H1 (cell line): ENCODE measurements at regions not wholly inside any gene's neighbourhood (a gene's known extent, or its start where the extent isn't known, plus 50 kb on each side); places are given as distances from the start of the nearest gene placed in this dataset.

ENCODE experiments used
- CTCF ChIA-PET: fragments of 300-600 bp; sonication (Branson Sonifier 250); formaldehyde crosslinking; loops from one replicate; lab custom pipeline; 2021; ENCODE audit not compliant: partially characterized antibody; lab: Charles Lee
- POLR2A ChIA-PET: fragments of 300-600 bp; sonication (Branson Sonifier 250); formaldehyde crosslinking; loops from one replicate; lab custom pipeline; 2021; ENCODE audit warnings: inconsistent platforms; ENCODE audit not compliant: partially characterized antibody; lab: Charles Lee
- DNase-seq, 2 experiments: peaks; one replicate each; pipeline versions ENCODE4 v3.0.0 to v3.0.0-alpha.2; 2010 to 2022; ENCODE audit warnings: low spot score in 2 of 2, low read depth in 1 of 2, mixed read lengths in 1 of 2
- FAIRE-seq: peaks from 2 replicates; lab custom pipeline; 2011; peaks lifted over from hg19 to GRCh38; lab: Jason Lieb, UNC
- H2AFZ ChIP-seq: 2 replicates; pipeline ENCODE4 v1.8.1; 2012; ENCODE audit warnings: low read length, inconsistent platforms
- H2AK5ac ChIP-seq: 2 replicates; pipeline ENCODE4 v1.6.1; 2013; ENCODE audit warnings: low read depth, low read length
- H2BK120ac ChIP-seq: replicated peaks from 2 replicates; pipeline ENCODE3; 2013; ENCODE audit warnings: low read depth, low read length, inconsistent platforms
- H2BK12ac ChIP-seq: 2 replicates; pipeline ENCODE4 v1.6.1; 2013; ENCODE audit warnings: low read depth, low read length
- H2BK15ac ChIP-seq: 2 replicates; pipeline ENCODE4 v1.6.1; 2013; ENCODE audit warnings: low read length
- H2BK20ac ChIP-seq: 2 replicates; pipeline ENCODE4 v1.6.1; 2013; ENCODE audit warnings: low read length
- H2BK5ac ChIP-seq: 2 replicates; pipeline ENCODE4 v1.6.1; 2013; ENCODE audit warnings: low read depth, low read length
- H3K14ac ChIP-seq: 2 replicates; pipeline ENCODE4 v1.6.1; 2013; ENCODE audit warnings: inconsistent platforms; ENCODE audit not compliant: insufficient read length
- H3K18ac ChIP-seq: 2 replicates; pipeline ENCODE4 v1.6.1; 2013; ENCODE audit warnings: low read length; ENCODE audit errors: extremely low read depth
- H3K23ac ChIP-seq: 2 replicates; pipeline ENCODE4 v1.6.1; 2013; ENCODE audit warnings: inconsistent platforms; ENCODE audit not compliant: insufficient read length
- H3K23me2 ChIP-seq: 2 replicates; pipeline ENCODE4 v1.6.1; 2013; ENCODE audit warnings: low read depth, low read length
- H3K27ac ChIP-seq: 2 replicates; pipeline ENCODE4 v1.6.1; 2011; ENCODE audit warnings: low read depth, low read length, inconsistent platforms
- H3K27me3 ChIP-seq, 4 experiments: replicated peaks in 1 of 4; 1 replicate in 1 of 4; 2 replicates in 3 of 4; pipeline versions ENCODE4 v1.6.1 to v1.8.1; 2011 to 2013; ENCODE audit warnings: low read length in 3 of 4, mild to moderate bottlenecking in 3 of 4, inconsistent platforms in 2 of 4, mixed read lengths in 2 of 4, moderate library complexity in 1 of 4; ENCODE audit not compliant: control insufficient read depth in 3 of 4, insufficient read depth in 3 of 4; ENCODE audit errors: extremely low read depth in 1 of 4
- H3K36me3 ChIP-seq, 4 experiments: 2 replicates each; pipeline versions ENCODE4 v1.6.1 to v1.8.1; 2011 to 2013; ENCODE audit warnings: mild to moderate bottlenecking in 4 of 4, low read length in 3 of 4, moderate library complexity in 2 of 4, control low read depth in 1 of 4, inconsistent platforms in 1 of 4; ENCODE audit not compliant: insufficient read depth in 4 of 4, control insufficient read depth in 2 of 4
- H3K4ac ChIP-seq: replicated peaks from 2 replicates; pipeline ENCODE3; 2013; ENCODE audit warnings: low read length, low read depth, mixed read lengths, inconsistent platforms; ENCODE audit not compliant: insufficient read length
- H3K4me1 ChIP-seq, 4 experiments: replicated peaks in 1 of 4; 1 replicate in 1 of 4; 2 replicates in 3 of 4; pipeline versions ENCODE4 v1.6.1 to v1.8.1; 2011 to 2013; ENCODE audit warnings: low read length in 3 of 4, inconsistent platforms in 2 of 4, mixed read lengths in 1 of 4; ENCODE audit not compliant: insufficient read depth in 4 of 4, control insufficient read depth in 3 of 4
- H3K4me2 ChIP-seq, 2 experiments: 2 replicates each; pipeline versions ENCODE4 v1.6.1 to v1.8.1; 2011 to 2013; ENCODE audit warnings: low read depth in 2 of 2, low read length in 2 of 2, control low read depth in 1 of 2, inconsistent platforms in 1 of 2, mild to moderate bottlenecking in 1 of 2; ENCODE audit not compliant: insufficient read depth in 1 of 2
- H3K4me3 ChIP-seq, 4 experiments: fragments of 200-600, 300-600 bp in 1 of 4; sonication (generic), shearing (Covaris generic), sonication (Bioruptor Twin) in 1 of 4; 2 replicates each; pipeline versions ENCODE4 v1.5.1 to v1.8.1; 2011 to 2016; ENCODE audit warnings: low read length in 4 of 4, low read depth in 3 of 4, control low read depth in 2 of 4, inconsistent platforms in 2 of 4, mild to moderate bottlenecking in 2 of 4, mixed read lengths in 1 of 4, moderate library complexity in 1 of 4; ENCODE audit not compliant: insufficient read depth in 2 of 4; ENCODE audit errors: extremely low read depth in 1 of 4
- H3K56ac ChIP-seq: replicated peaks from 2 replicates; pipeline ENCODE3; 2013; ENCODE audit warnings: low read depth, mild to moderate bottlenecking, mixed read lengths, low read length, inconsistent platforms; ENCODE audit not compliant: insufficient read length
- H3K79me1 ChIP-seq: 2 replicates; pipeline ENCODE4 v1.6.1; 2013; ENCODE audit warnings: low read depth, low read length, control low read depth
- H3K79me2 ChIP-seq, 2 experiments: 2 replicates each; pipeline versions ENCODE4 v1.6.1 to v1.8.1; 2012 to 2013; ENCODE audit warnings: low read length in 2 of 2, mild to moderate bottlenecking in 2 of 2, inconsistent platforms in 1 of 2; ENCODE audit not compliant: insufficient read depth in 2 of 2, control insufficient read depth in 1 of 2
- H3K9ac ChIP-seq, 4 experiments: replicated peaks in 1 of 4; 1 replicate in 1 of 4; 2 replicates in 3 of 4; pipeline versions ENCODE4 v1.6.1 to v1.8.1; 2011 to 2013; ENCODE audit warnings: low read depth in 3 of 4, low read length in 3 of 4, control low read depth in 2 of 4, mild to moderate bottlenecking in 2 of 4, moderate library complexity in 2 of 4, inconsistent platforms in 1 of 4; ENCODE audit errors: extremely low read depth in 1 of 4
- H3K9me3 ChIP-seq, 2 experiments: 2 replicates each; pipeline versions ENCODE4 v1.6.1 to v1.8.1; 2012 to 2013; ENCODE audit warnings: mild to moderate bottlenecking in 2 of 2, moderate library complexity in 2 of 2, control low read depth in 1 of 2, inconsistent platforms in 1 of 2, low read depth in 1 of 2, low read length in 1 of 2, mixed read lengths in 1 of 2; ENCODE audit not compliant: insufficient read depth in 2 of 2
- H4K20me1 ChIP-seq, 2 experiments: replicated peaks in 1 of 2; 2 replicates each; pipeline versions ENCODE3 to v1.8.1; 2011 to 2013; ENCODE audit warnings: inconsistent platforms in 2 of 2, low read length in 2 of 2, mild to moderate bottlenecking in 1 of 2; ENCODE audit not compliant: insufficient read depth in 2 of 2, control insufficient read depth in 1 of 2
- H4K5ac ChIP-seq: 2 replicates; pipeline ENCODE4 v1.6.1; 2013; ENCODE audit warnings: low read length, low read depth, mixed read lengths, inconsistent platforms; ENCODE audit not compliant: insufficient read length
- H4K8ac ChIP-seq: 2 replicates; pipeline ENCODE4 v1.8.0; 2013; ENCODE audit warnings: mild to moderate bottlenecking, moderate library complexity, low read length, inconsistent platforms; ENCODE audit not compliant: insufficient read depth; ENCODE audit errors: extremely low read depth
- H4K91ac ChIP-seq: replicated peaks from 2 replicates; pipeline ENCODE3; 2013; ENCODE audit warnings: low read length, mixed read lengths, inconsistent platforms; ENCODE audit not compliant: insufficient read length
- BCL11A ChIP-seq, 2 experiments: IDR thresholded peaks; one replicate each; pipeline ENCODE4 v1.6.1; 2011; ENCODE audit warnings: low read depth in 2 of 2, low read length in 2 of 2, mild to moderate bottlenecking in 2 of 2
- EZH2 ChIP-seq: fragments of 200-600 bp; sonication (generic); IDR thresholded peaks from 2 replicates; pipeline ENCODE4 v1.7.1; 2012; ENCODE audit warnings: low read depth, mild to moderate bottlenecking, moderate library complexity, low read length, inconsistent platforms; ENCODE audit not compliant: severe bottlenecking
- HDAC2 ChIP-seq, 2 experiments: fragments of 300-600 bp in 1 of 2; sonication (generic) in 1 of 2; IDR thresholded peaks; 2 replicates each; pipeline ENCODE4 v1.6.1; 2011 to 2012; ENCODE audit warnings: low read depth in 2 of 2, low read length in 2 of 2, mild to moderate bottlenecking in 2 of 2, moderate library complexity in 2 of 2, borderline replicate concordance in 1 of 2, inconsistent platforms in 1 of 2
- HDAC6 ChIP-seq: IDR thresholded peaks from one replicate; pipeline ENCODE4 v1.7.1; 2012; ENCODE audit warnings: low read depth, mild to moderate bottlenecking, inconsistent platforms, low read length, moderate library complexity
- JUND ChIP-seq: IDR thresholded peaks from 2 replicates; pipeline ENCODE4 v1.6.1; 2011; ENCODE audit warnings: mild to moderate bottlenecking, improper control_type of control experiment, low read length
- NANOG ChIP-seq: IDR thresholded peaks from 2 replicates; pipeline ENCODE4 v1.6.1; 2011; ENCODE audit warnings: low read length, low read depth, mild to moderate bottlenecking, inconsistent platforms; ENCODE audit not compliant: insufficient read depth, poor library complexity, severe bottlenecking
- POU5F1 ChIP-seq: IDR thresholded peaks from 2 replicates; pipeline ENCODE4 v1.6.1; 2011; ENCODE audit warnings: low read depth, mild to moderate bottlenecking, low read length, moderate library complexity
- RAD21 ChIP-seq, 2 experiments: IDR thresholded peaks in 1 of 2; conservative IDR thresholded peaks in 1 of 2; 2 replicates each; pipeline ENCODE4 v1.6.1; 2011; ENCODE audit warnings: low read depth in 2 of 2, low read length in 2 of 2, improper control_type of control experiment in 1 of 2, inconsistent platforms in 1 of 2, mild to moderate bottlenecking in 1 of 2, moderate library complexity in 1 of 2
- RNF2 ChIP-seq: fragments of 200-900, 300-1000 bp; sonication (generic); IDR thresholded peaks from 2 replicates; pipeline ENCODE4 v1.7.1; 2016; ENCODE audit warnings: borderline replicate concordance, low read depth, mild to moderate bottlenecking, antibody characterized with exemption, low read length; ENCODE audit not compliant: poor library complexity, severe bottlenecking; ENCODE audit errors: missing control alignments
- SUZ12 ChIP-seq: fragments of 200-600 bp; sonication (generic); IDR thresholded peaks from 2 replicates; pipeline ENCODE4 v1.6.1; 2012; ENCODE audit warnings: mild to moderate bottlenecking, inconsistent platforms, low read length, moderate library complexity, mixed read lengths
- TBP ChIP-seq: IDR thresholded peaks from 2 replicates; pipeline ENCODE4 v1.6.1; 2011; ENCODE audit warnings: low read depth, low read length, improper control_type of control experiment
- TCF12 ChIP-seq: IDR thresholded peaks from 2 replicates; pipeline ENCODE4 v1.6.1; 2011; ENCODE audit warnings: low read depth, mild to moderate bottlenecking, low read length
- YY1 ChIP-seq: IDR thresholded peaks from 2 replicates; pipeline ENCODE4 v1.6.1; 2011; ENCODE audit warnings: low read depth, mild to moderate bottlenecking, low read length
- ZNF274 ChIP-seq: IDR thresholded peaks from 2 replicates; pipeline ENCODE4 v1.7.0; 2012; ENCODE audit warnings: low read length, borderline replicate concordance; ENCODE audit errors: extremely low read depth
- WGBS, 2 experiments: shearing (Covaris generic) in 1 of 2; methylation state at CpG; one replicate each; pipeline versions ENCODE4 v1.1.6 to v1.1.7; 2013 to 2015; ENCODE audit warnings: low lambda C conversion rate in 2 of 2, mixed read lengths in 2 of 2, inconsistent platforms in 1 of 2, low coverage in 1 of 2, missing lambda C conversion rate in 1 of 2; ENCODE audit not compliant: insufficient replicate concordance in 2 of 2, insufficient coverage in 1 of 2, insufficient read length in 1 of 2; ENCODE audit errors: extremely low coverage in 1 of 2, missing lambda C conversion rate in 1 of 2; 5-methylcytosine and 5-hydroxymethylcytosine counted together

GRCh38 chr7:11910253-11910652 lies 78.3 kb upstream of the THSD7A start:
- Histone ChIP-seq H3K27me3 (no peaks in the 10 kb centered on the region), H3K18ac (no peak overlapping the region), H3K79me1 (no peaks in the 10 kb centered on the region), H4K5ac (no peak overlapping the region), H2BK120ac (no peak overlapping the region), H2AFZ (no peak overlapping the region), H4K91ac (no peak overlapping the region), H3K36me3 (no peaks in the 10 kb centered on the region), H3K27ac (no peak overlapping the region), H3K9ac (no peak overlapping the region), H3K4ac (no peak overlapping the region), H3K4me2 (no peak overlapping the region), H2AK5ac (no peak overlapping the region), H2BK15ac (no peak overlapping the region), H3K79me2 (no peaks in the 10 kb centered on the region), H3K9me3 (no peaks in the 10 kb centered on the region), H3K4me3 (no peak overlapping the region), H3K4me1 (peaks cover 0 to 3% (median under 1%) of the 10 kb centered on the region in 4 experiments; a peak in 1 of 7 replicates), H2BK5ac (no peak overlapping the region), H3K23ac (no peak overlapping the region), H2BK12ac (no peak overlapping the region), H4K20me1 (no peaks in the 10 kb centered on the region), H3K23me2 (no peaks in the 10 kb centered on the region), H4K8ac (no peak overlapping the region), H3K56ac (no peak overlapping the region), H3K14ac (no peak overlapping the region), H2BK20ac (no peak overlapping the region)
- POLR2A ChIA-PET, result no interaction called here
- DNase-seq (no peak), FAIRE-seq (no peak)
- WGBS, 2 experiments, result 92% methylated on average over 2 of the region's 2 CpGs; no CpG with 5 or more reads in 1 of the 2 experiments
- CTCF ChIA-PET, result no interaction called here
- TF ChIP-seq YY1 (no peak), HDAC2 (IDR thresholded peaks at IDR 0.05; ENCODE audit: borderline replicate concordance in 1 of 2, low read depth in 2 of 2, low read length in 2 of 2) (no peak), JUND (no peak), TCF12 (no peak), POU5F1 (no peak), EZH2 (no peak), ZNF274 (no peak), TBP (no peak), BCL11A (IDR thresholded peaks at IDR 0.05; ENCODE audit: low read depth in 2 of 2, low read length in 2 of 2) (no peak), RNF2 (no peak), HDAC6 (no peak), NANOG (no peak), SUZ12 (no peak), RAD21 (IDR thresholded peaks at IDR 0.05 in 1 of 2, conservative IDR thresholded peaks at IDR 0.05 in 1 of 2; ENCODE audit: low read depth in 2 of 2, low read length in 2 of 2) (no peak)
